GM12878 (cell line): ENCODE measurements at regions not wholly inside any gene's neighbourhood (a gene's known extent, or its start where the extent isn't known, plus 50 kb on each side); places are given as distances from the start of the nearest gene placed in this dataset.

Experiments used
- ATAC-seq: fragments of 200-7000 bp; cut with Tn5 transposase; 3 replicates; pipeline ENCODE4 v1.9.1; 2020; ENCODE audit warnings: mild to moderate bottlenecking, moderate library complexity
- BruUV-seq: library from RNA; stranded (reverse); fragments of 400-500 nt; replicated peaks from 2 replicates; lab custom pipeline; 2021; lab: Mats Ljungman, UMichigan
- CTCF ChIA-PET: fragments of 300-600 bp; sonication (Branson Sonifier 250); formaldehyde crosslinking; extraction: SDS; loops from one replicate; lab custom pipeline; 2021; ENCODE audit warnings: inconsistent platforms; lab: Yijun Ruan, JAX
- POLR2A ChIA-PET: fragments of 350-600 bp; formaldehyde crosslinking; extraction: SDS; loops from one replicate; lab custom pipeline; 2021; ENCODE audit warnings: inconsistent platforms; lab: Charles Lee
- RAD21 ChIA-PET: fragments of 300-600 bp; sonication (Branson Sonifier 250); formaldehyde crosslinking; loops from one replicate; lab custom pipeline; 2023; ENCODE audit warnings: antibody characterized with exemption; ENCODE audit not compliant: unreplicated experiment; lab: Charles Lee
- SMC1A ChIA-PET: fragments of 300-600 bp; sonication (Branson Sonifier 250); formaldehyde crosslinking; loops from one replicate; lab custom pipeline; 2023; ENCODE audit not compliant: unreplicated experiment, uncharacterized antibody; lab: Charles Lee
- DNase-seq: peaks from one replicate; pipeline ENCODE4 v3.0.0-alpha.2; 2011; ENCODE audit warnings: low read depth, low spot score
- FAIRE-seq: peaks from 3 replicates; lab custom pipeline; 2011; peaks lifted over from hg19 to GRCh38; lab: Jason Lieb, UNC
- H2AFZ ChIP-seq: 2 replicates; pipeline ENCODE4 v1.6.0; 2011; ENCODE audit warnings: low read depth, low read length, control low read depth; ENCODE audit not compliant: control insufficient read depth
- H3K27ac ChIP-seq: 2 replicates; pipeline ENCODE4 v1.5.1; 2011; ENCODE audit warnings: control low read depth; ENCODE audit not compliant: control insufficient read depth, insufficient read depth
- H3K27me3 ChIP-seq, 2 experiments: replicated peaks in 1 of 2; 2 replicates each; pipeline versions ENCODE4 v1.6.0 to v1.6.1; 2011; ENCODE audit warnings: low read length in 1 of 2; ENCODE audit not compliant: control insufficient read depth in 2 of 2, insufficient read depth in 2 of 2
- H3K36me3 ChIP-seq, 2 experiments: 2 replicates each; pipeline ENCODE4 v1.5.1; 2011; ENCODE audit warnings: low read length in 1 of 2; ENCODE audit not compliant: control insufficient read depth in 2 of 2, insufficient read depth in 2 of 2
- H3K4me1 ChIP-seq: 2 replicates; pipeline ENCODE4 v1.6.1; 2011; ENCODE audit warnings: mild to moderate bottlenecking, low read length, moderate library complexity, mixed read lengths; ENCODE audit not compliant: control insufficient read depth, insufficient read depth
- H3K4me2 ChIP-seq: 2 replicates; pipeline ENCODE4 v1.6.0; 2011; ENCODE audit warnings: control low read depth; ENCODE audit not compliant: control insufficient read depth, insufficient read depth
- H3K4me3 ChIP-seq: fragments of 200-600 bp; sonication (generic); 2 replicates; pipeline ENCODE4 v1.5.1; 2016
- H3K79me2 ChIP-seq: 2 replicates; pipeline ENCODE4 v1.6.0; 2011; ENCODE audit warnings: low read length; ENCODE audit not compliant: control insufficient read depth, insufficient read depth
- H3K9ac ChIP-seq: 2 replicates; pipeline ENCODE4 v1.8.0; 2011; ENCODE audit warnings: low read length, control low read depth, mixed read lengths; ENCODE audit not compliant: control insufficient read depth, insufficient read depth
- H3K9me3 ChIP-seq: replicated peaks from 3 replicates; pipeline ENCODE4 v1.5.1; 2011; ENCODE audit warnings: mild to moderate bottlenecking, low read length; ENCODE audit not compliant: control insufficient read depth, insufficient read depth
- H4K20me1 ChIP-seq: 2 replicates; pipeline ENCODE4 v1.6.0; 2011; ENCODE audit not compliant: control insufficient read depth, insufficient read depth
- CBX3 ChIP-seq: fragments of 200-600 bp; sonication (generic); IDR thresholded peaks from 2 replicates; pipeline ENCODE4 v1.6.1; 2016; ENCODE audit warnings: low read depth, borderline replicate concordance
- CHD1 ChIP-seq: IDR thresholded peaks from 2 replicates; pipeline ENCODE4 v1.6.1; 2012; ENCODE audit warnings: low read depth, low read length, improper control_type of control experiment
- CHD2 ChIP-seq: IDR thresholded peaks from 2 replicates; pipeline ENCODE4 v1.6.1; 2011; ENCODE audit warnings: low read depth, low read length, improper control_type of control experiment, borderline replicate concordance
- CREM ChIP-seq: IDR thresholded peaks from 2 replicates; pipeline ENCODE4 v1.6.1; 2014; ENCODE audit warnings: antibody characterized with exemption, low read depth
- EZH2 ChIP-seq: IDR thresholded peaks from 2 replicates; pipeline ENCODE4 v1.6.1; 2012; ENCODE audit warnings: low read depth, mild to moderate bottlenecking, control low read depth, inconsistent platforms, low read length, borderline replicate concordance; ENCODE audit not compliant: control insufficient read depth
- MEF2B ChIP-seq: fragments of 450-650 bp; IDR thresholded peaks from 2 replicates; pipeline ENCODE4 v1.6.1; 2018; ENCODE audit warnings: mild to moderate bottlenecking, moderate library complexity; ENCODE audit not compliant: partially characterized antibody, poor library complexity, severe bottlenecking
- MXI1 ChIP-seq: fragments of 150-350 bp; IDR thresholded peaks from 2 replicates; pipeline ENCODE4 v1.6.1; 2011; ENCODE audit warnings: low read depth, mild to moderate bottlenecking, inconsistent platforms, low read length, improper control_type of control experiment
- NFIC ChIP-seq: IDR thresholded peaks from 2 replicates; pipeline ENCODE4 v1.6.1; 2012; ENCODE audit warnings: low read depth, mild to moderate bottlenecking, inconsistent platforms, low read length, moderate library complexity
- POLR2AphosphoS5 ChIP-seq: IDR thresholded peaks from 2 replicates; pipeline ENCODE4 v1.6.1; 2011; ENCODE audit warnings: mild to moderate bottlenecking, low read length, inconsistent platforms
- RAD21 ChIP-seq: IDR thresholded peaks from 2 replicates; pipeline ENCODE4 v1.6.1; 2011; ENCODE audit warnings: mild to moderate bottlenecking, low read depth, low read length, moderate library complexity; ENCODE audit not compliant: insufficient read depth
- RB1 ChIP-seq: fragments of 450-650 bp; formaldehyde crosslinking; IDR thresholded peaks from 2 replicates; pipeline ENCODE4 v1.6.1; 2017; ENCODE audit warnings: mild to moderate bottlenecking, borderline replicate concordance
- RCOR1 ChIP-seq: conservative IDR thresholded peaks from 2 replicates; pipeline ENCODE4 v1.6.1; 2012; ENCODE audit warnings: low read depth, low read length, improper control_type of control experiment
- SIN3A ChIP-seq: IDR thresholded peaks from 2 replicates; pipeline ENCODE4 v1.6.1; 2012; ENCODE audit warnings: low read depth, low read length, improper control_type of control experiment
- ZNF274 ChIP-seq: IDR thresholded peaks from one replicate; pipeline ENCODE4 v1.8.0; 2011; ENCODE audit not compliant: insufficient read length, insufficient read depth
- WGBS: methylation state at CpG from one replicate; pipeline ENCODE4 v1.1.6; 2016; ENCODE audit warnings: low lambda C conversion rate; ENCODE audit not compliant: insufficient replicate concordance, insufficient coverage; ENCODE audit errors: missing lambda C conversion rate; 5-methylcytosine and 5-hydroxymethylcytosine counted together
- in situ Hi-C: fragments of 300-500 bp; cut with MboI; formaldehyde crosslinking; loops from 9 replicates; pipeline ENCODE4 v1.14.3; 2018; ENCODE audit warnings: mixed read lengths
- intact Hi-C: fragments of 100-400 bp; cut with micrococcal nuclease; formaldehyde crosslinking; loops from one replicate; pipeline ENCODE4 v1.14.2; 2022; ENCODE audit not compliant: unreplicated experiment
- TF ChIP-seq, protein P1 (sequence below): fragments of 450-650 bp; IDR thresholded peaks from 2 replicates; pipeline ENCODE4 v1.6.1; 2017; ENCODE audit warnings: mild to moderate bottlenecking
- TF ChIP-seq, protein P2 (sequence below): IDR thresholded peaks from 2 replicates; pipeline ENCODE4 v1.6.1; 2011; ENCODE audit warnings: low read depth, mild to moderate bottlenecking, low read length, moderate library complexity, borderline replicate concordance; ENCODE audit errors: extremely low read depth
- TF ChIP-seq, protein P3 (sequence below): fragments of 450-650 bp; formaldehyde crosslinking; IDR thresholded peaks from 2 replicates; pipeline ENCODE4 v1.4.0; 2022; ENCODE audit warnings: mild to moderate bottlenecking, moderate library complexity
- TF ChIP-seq, protein P4 (sequence below): fragments of 450-650 bp; IDR thresholded peaks from 2 replicates; pipeline ENCODE4 v1.6.1; 2018; ENCODE audit warnings: borderline replicate concordance, mild to moderate bottlenecking; ENCODE audit not compliant: partially characterized antibody

DNA sequence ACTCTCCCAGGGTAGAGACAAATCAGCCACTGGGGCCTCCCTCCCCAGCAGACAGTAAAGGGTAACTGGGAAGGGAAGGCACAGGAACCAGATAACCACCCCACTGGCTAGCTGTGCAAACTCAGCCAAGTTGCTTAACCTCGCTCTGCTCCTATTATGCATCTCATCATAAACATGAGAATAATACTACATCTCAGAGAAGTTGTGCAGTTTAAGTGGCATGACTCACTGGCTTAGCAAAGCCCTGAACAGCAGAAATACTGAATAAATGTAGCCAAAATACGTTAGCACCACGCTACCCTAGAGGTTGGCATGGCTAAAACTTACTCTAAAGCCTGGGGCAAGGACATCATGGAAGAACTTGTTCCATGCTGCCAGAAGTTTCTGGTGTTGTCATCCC, 128.1 kb upstream of the ANK3 start:
- BruUV-seq, result no TSS peak
- ChIA-PET RAD21 (no interaction called here), CTCF (no interaction called here), POLR2A (no interaction called here), SMC1A (interaction anchor here (0.7 kb wide), 1 partner anchor 111 kb away, joined by 3 read pairs; no protein-coding TSS in a partner anchor)
- no peaks in the 10 kb centered on the region for H3K4me1 ChIP-seq
- intact Hi-C loops (no loop called here), in situ Hi-C loops (no loop called here)
- H3K27ac ChIP-seq, result no peak overlapping the region
- H2AFZ ChIP-seq, result no peak overlapping the region
- H3K9ac ChIP-seq, result no peak overlapping the region
- no peaks in the 10 kb centered on the region for H3K9me3 ChIP-seq
- H3K4me3 ChIP-seq, result no peak overlapping the region
- no peak for ATAC-seq
- DNase-seq, result no peak
- no peaks in the 10 kb centered on the region for H3K27me3 ChIP-seq
- H3K4me2 ChIP-seq, result no peak overlapping the region
- no peak for FAIRE-seq
- no peaks in the 10 kb centered on the region for H3K79me2 ChIP-seq
- H4K20me1 ChIP-seq, result no peaks in the 10 kb centered on the region
- WGBS, result 21% methylated on average over 3 of the region's 3 CpGs
- H3K36me3 ChIP-seq, result no peaks in the 10 kb centered on the region
- TF ChIP-seq CREM, result no peak
- TF ChIP-seq ZNF274, result no peak
- TF ChIP-seq MEF2B, result no peak
- TF ChIP-seq EZH2, result no peak
- TF ChIP-seq CHD2, result no peak
- TF ChIP-seq, protein P1, sequence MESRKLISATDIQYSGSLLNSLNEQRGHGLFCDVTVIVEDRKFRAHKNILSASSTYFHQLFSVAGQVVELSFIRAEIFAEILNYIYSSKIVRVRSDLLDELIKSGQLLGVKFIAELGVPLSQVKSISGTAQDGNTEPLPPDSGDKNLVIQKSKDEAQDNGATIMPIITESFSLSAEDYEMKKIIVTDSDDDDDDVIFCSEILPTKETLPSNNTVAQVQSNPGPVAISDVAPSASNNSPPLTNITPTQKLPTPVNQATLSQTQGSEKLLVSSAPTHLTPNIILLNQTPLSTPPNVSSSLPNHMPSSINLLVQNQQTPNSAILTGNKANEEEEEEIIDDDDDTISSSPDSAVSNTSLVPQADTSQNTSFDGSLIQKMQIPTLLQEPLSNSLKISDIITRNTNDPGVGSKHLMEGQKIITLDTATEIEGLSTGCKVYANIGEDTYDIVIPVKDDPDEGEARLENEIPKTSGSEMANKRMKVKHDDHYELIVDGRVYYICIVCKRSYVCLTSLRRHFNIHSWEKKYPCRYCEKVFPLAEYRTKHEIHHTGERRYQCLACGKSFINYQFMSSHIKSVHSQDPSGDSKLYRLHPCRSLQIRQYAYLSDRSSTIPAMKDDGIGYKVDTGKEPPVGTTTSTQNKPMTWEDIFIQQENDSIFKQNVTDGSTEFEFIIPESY, result no peak
- TF ChIP-seq SIN3A, result no peak
- TF ChIP-seq RB1, result no peak
- TF ChIP-seq CBX3, result no peak
- no peak for TF ChIP-seq POLR2AphosphoS5
- no peak for TF ChIP-seq RCOR1
- TF ChIP-seq, protein P2, sequence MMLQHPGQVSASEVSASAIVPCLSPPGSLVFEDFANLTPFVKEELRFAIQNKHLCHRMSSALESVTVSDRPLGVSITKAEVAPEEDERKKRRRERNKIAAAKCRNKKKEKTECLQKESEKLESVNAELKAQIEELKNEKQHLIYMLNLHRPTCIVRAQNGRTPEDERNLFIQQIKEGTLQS, result no peak
- no peak for TF ChIP-seq NFIC
- no peak for TF ChIP-seq MXI1
- TF ChIP-seq, protein P3, sequence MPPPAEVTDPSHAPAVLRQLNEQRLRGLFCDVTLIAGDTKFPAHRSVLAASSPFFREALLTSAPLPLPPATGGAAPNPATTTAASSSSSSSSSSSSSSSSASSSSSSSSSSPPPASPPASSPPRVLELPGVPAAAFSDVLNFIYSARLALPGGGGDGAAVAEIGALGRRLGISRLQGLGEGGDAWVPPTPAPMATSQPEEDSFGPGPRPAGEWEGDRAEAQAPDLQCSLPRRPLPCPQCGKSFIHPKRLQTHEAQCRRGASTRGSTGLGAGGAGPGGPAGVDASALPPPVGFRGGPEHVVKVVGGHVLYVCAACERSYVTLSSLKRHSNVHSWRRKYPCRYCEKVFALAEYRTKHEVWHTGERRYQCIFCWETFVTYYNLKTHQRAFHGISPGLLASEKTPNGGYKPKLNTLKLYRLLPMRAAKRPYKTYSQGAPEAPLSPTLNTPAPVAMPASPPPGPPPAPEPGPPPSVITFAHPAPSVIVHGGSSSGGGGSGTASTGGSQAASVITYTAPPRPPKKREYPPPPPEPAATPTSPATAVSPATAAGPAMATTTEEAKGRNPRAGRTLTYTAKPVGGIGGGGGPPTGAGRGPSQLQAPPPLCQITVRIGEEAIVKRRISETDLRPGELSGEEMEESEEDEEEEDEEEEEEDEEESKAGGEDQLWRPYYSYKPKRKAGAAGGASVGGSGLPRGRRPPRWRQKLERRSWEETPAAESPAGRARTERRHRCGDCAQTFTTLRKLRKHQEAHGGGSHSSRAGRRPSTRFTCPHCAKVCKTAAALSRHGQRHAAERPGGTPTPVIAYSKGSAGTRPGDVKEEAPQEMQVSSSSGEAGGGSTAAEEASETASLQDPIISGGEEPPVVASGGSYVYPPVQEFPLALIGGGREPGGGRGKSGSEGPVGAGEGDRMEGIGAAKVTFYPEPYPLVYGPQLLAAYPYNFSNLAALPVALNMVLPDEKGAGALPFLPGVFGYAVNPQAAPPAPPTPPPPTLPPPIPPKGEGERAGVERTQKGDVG (CRISPR knock-in tag), result no peak
- TF ChIP-seq, protein P4, sequence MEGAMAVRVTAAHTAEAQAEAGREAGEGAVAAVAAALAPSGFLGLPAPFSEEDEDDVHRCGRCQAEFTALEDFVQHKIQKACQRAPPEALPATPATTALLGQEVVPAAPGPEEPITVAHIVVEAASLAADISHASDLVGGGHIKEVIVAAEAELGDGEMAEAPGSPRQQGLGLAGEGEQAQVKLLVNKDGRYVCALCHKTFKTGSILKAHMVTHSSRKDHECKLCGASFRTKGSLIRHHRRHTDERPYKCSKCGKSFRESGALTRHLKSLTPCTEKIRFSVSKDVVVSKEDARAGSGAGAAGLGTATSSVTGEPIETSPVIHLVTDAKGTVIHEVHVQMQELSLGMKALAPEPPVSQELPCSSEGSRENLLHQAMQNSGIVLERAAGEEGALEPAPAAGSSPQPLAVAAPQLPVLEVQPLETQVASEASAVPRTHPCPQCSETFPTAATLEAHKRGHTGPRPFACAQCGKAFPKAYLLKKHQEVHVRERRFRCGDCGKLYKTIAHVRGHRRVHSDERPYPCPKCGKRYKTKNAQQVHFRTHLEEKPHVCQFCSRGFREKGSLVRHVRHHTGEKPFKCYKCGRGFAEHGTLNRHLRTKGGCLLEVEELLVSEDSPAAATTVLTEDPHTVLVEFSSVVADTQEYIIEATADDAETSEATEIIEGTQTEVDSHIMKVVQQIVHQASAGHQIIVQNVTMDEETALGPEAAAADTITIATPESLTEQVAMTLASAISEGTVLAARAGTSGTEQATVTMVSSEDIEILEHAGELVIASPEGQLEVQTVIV, result no peak
- no peak for TF ChIP-seq CHD1
- TF ChIP-seq RAD21, result no peak
